DMS153 treated with DMSO at 0.1 percent for 48 hours (cell line): ENCODE measurements at regions not wholly inside any gene's neighbourhood (a gene's known extent, or its start where the extent isn't known, plus 50 kb on each side); places are given as distances from the start of the nearest gene placed in this dataset.

Experiments
- DNase-seq: peaks from one replicate; lab custom pipeline; 2025; ENCODE audit not compliant: unreplicated experiment; lab: John Stamatoyannopoulos, UW

DNA sequence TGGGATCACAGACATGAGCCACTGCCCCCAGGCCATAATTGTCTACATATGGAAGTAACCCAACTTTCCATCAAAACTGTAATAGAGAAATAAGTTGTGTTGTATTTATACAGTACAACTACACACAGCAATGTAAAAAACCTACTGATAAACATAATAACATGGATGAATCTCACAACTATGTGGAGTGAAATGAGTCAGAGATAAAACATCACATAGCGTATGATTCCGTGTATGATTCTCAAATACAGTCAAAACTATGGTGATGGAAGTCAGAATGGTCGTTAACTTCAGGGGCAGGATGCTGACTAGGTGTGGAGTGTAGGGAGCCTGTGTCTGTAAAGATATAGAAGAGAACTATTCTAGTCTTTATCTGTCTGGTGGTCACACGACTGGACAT, 332.7 kb upstream of the SLCO3A1 start:
- no peak for DNase-seq

DNA sequence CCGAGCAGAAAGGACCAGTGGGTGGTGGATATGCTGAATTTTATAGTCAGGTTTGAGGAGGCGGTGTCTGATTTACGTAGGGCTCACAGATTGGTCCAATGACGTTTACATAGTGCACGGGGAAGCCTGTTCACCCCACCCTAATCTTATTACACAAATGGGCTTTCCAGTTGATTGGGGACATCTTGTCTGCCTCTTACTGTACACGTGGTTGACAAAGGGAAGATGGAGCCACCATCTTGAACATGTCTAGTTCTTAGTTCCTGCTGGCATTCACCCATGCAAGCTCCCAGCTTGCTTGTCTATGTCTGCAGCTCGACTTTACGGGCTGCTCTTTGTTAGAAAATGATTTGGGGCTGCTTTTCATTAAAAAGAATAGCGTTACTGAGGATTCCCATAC, 332.0 kb upstream of the SLCO3A1 start:
- no peak for DNase-seq

DNA sequence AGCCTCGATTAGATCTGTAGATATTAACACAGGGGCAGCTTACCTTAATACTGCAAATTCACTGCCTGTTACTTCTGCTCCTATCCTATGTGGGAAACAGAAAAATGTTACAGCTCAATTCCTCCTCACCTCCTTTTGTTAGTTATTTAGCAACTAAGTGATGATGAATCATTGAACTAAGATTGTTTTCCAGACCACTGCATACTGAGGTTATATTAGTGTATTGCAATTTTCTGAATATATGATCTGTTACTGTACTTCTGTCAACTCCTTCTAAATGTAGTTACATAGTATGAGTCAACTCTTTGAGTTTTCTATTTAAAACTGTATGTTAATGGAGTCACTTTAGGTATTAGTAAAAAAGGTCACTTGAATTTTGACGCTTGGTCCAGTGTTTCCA, 331.5 kb upstream of the SLCO3A1 start:
- DNase-seq = no peak

DNA sequence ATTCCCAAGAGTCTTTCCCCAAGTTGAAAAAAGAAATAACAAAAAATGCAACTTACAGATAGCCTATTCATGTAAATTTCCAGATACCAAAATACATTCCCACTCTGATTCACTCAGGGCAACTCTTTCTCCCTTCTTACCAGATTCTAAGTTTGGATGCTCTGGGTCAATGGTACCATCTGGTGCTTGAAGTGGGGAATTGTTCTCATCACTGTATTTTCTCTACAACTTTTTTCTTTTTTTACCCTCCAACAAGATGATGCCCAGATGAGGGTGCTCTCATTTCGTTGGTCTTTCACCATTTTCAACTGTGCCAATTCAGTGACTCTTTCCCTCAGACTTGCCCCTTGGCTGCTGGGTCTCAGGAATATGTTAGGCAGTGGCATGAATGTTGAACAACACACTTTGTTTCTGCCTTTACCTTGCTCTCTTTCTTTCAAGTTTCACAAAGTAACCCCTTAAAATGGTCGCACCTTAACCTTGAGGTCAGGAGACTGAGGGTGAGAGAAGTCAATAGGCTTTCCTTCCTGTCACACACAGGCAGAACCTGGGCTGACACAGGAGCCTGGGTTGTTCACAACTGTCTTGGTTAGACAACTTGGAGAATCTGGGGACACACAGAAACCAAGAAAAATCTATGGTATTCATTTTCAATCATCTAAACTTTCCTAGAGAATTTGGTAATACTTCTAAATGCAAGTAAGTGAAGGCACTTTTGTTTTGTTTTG, 330.7 kb upstream of the SLCO3A1 start:
- DNase-seq = no peak

DNA sequence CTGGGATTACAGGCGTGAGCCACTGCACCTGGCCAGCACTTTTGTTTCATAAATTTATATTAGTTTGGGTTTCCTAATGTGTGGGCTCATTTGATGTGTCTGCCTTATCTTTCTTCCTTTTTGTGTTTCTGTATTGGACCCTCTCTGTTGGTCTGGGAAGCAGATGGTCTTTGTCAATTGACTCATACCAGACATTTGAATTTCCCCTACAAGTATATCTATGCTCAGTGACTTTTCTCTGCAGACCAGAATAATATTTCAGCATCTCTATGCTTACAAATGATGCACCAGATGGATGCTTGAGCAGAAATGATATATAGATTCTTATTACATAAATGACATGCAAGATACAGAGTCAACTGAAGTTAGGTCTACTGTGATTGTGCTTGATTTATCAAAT, 329.9 kb upstream of the SLCO3A1 start:
- DNase-seq = no peak

DNA sequence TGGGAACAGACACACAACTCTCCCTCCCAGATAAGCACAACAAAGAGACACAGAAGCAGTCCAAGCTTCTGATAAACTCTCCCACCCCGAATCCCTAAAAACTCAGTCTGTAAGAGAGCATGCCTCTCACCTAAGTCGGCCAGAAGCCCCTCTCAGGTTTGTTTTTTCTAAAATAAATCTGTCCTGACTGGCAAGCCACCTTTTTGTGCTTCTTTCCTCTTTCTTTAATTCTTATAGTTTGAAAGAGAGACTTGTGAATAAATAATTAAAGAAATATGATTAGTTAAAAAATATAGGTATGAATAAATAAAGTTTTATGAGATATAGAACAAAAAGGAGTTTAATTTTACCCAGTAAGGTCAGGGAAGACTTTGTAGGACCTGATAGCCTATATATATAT, 329.0 kb upstream of the SLCO3A1 start:
- no peak for DNase-seq

DNA sequence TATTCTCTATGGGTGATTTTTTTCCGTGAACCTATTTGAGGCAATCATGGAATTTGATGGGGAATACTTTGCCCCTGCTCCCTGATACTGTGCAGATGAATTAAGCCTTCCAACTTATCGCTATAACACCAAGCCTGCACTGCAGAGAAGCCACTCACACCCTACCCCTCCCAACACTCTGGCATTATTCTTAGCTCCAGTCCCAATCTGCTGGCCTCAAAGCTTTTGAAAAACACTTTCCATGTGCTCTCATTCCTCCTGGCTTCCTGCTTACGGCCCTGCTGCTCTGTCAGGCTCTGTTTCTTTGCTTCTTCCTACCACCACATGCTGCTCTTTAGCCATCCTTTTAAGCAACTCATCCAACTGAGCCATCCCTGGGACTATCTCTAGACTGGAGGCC, 327.8 kb upstream of the SLCO3A1 start:
- DNase-seq = no peak

DNA sequence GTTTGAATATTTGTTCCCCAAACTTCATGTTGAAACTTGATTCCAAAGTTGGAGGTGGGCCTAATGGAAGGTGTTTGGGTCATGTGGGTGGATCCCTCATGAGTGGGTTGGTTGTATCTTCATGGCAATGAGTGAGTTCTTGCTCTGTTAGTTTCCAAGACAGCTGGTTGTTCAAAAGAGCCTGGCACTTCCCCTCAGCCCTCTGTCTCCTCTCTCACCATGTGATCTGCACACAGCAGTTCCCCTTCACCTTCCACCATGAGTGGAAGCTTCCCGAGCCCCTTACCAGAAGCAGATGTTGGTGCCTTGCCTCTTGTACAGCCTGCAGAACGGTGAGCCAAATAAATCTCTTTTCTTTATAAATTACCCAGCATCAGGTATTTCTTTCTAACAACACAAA, 327.1 kb upstream of the SLCO3A1 start:
- no peak for DNase-seq

DNA sequence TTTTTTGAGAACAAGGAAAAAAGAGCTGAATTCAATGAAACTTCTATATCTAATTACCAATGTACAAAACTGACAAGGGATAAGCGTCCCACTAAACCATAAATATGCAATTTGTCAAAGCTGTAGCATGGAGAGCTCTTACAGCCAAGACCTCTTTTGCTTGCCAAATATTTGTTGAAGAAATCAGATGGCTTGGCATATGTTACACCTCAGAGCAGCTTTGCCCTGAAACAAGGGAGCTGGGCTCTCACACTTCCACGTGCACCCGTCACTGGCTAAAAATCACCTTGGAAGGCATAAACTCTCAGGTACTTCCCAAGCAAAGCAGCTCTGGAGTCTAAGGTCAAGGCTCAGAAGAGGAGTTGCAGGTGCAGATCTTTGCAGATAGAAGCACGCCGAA, 324.7 kb upstream of the SLCO3A1 start:
- DNase-seq = no peak

DNA sequence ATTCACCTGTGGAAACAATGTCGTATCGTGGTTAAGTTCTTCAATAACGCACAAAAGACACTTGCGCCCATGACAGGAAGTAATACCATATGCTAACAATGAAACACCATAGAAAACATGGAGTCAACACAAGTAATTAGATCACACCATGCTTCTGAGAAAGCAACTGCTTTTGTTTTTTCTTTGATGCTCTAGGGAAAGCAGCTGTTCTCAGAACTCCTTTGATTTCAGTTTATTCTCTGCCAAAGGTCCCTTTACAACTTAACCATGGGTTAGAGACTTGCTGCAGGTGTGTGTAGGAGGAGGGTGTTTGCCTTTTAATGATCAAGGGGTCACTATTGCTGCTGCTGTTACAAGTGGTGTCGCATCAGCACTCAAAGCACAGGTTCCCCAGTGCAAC, 324.0 kb upstream of the SLCO3A1 start:
- no peak for DNase-seq

DNA sequence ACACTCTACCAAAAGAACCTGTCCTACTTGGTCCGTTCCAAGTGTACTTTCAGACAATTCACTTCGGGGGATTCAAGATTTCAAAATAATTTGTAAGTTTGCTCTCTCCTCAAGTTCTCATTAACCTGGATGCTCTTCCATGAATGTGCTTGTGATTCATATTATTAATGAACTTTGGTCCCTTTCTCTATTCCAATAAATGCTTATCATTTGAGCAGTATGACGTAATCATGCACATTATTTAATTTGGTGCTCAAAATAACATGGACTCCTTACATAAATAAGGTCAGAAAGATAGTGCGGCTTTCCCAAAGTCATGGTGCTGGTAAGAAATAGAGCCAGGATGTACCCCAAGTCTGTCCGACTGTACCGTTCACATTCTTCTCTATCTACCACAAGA, 323.2 kb upstream of the SLCO3A1 start:
- DNase-seq = no peak

DNA sequence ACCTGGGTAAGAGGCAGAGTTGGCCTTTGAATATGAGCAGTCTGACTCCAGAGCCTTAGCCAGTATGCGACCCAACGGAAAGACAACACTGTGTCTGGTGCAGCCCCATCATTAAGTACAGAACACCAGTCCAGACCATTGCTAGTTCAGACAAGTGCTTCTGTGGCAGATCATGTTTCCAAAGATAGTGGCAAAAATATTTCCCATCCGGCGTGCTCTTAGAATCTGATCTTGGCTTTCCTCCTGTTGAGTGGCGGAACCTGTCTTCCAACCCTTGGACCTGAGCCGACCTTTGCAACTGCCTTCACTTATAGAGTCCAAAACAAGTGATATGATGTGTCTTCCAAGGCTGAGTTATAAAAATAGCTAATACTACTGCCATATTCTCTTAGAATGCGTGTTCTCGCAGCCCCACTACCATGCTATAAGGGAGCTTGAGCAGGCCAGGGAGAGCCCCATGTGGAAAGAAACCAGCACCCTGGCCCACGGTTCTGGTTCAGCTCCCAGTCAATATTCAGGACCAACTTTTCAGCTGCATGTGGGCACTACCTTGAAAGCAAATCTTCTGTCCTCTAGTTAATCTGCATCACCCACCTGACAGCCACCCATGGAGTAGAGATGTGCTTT, 322.4 kb upstream of the SLCO3A1 start:
- no peak for DNase-seq

DNA sequence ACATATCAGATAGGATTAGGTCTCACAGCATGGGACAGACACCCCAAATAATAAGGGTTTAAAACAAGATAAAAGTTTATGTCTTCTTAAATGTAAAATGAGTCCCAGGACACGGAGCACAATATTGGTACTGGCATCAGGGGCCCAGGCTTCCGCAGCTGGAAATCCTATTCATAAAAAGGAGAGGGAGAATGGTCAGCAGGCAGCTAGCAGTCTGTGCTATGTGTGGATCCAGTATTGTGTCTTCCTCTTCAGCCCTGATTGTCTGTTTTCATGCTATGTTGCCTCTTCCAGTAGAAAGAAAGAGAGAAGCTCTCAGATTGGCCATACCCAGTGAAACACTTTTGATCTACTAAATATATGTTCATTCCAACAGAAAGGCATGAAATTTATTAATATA, 319.3 kb upstream of the SLCO3A1 start:
- DNase-seq = no peak

DNA sequence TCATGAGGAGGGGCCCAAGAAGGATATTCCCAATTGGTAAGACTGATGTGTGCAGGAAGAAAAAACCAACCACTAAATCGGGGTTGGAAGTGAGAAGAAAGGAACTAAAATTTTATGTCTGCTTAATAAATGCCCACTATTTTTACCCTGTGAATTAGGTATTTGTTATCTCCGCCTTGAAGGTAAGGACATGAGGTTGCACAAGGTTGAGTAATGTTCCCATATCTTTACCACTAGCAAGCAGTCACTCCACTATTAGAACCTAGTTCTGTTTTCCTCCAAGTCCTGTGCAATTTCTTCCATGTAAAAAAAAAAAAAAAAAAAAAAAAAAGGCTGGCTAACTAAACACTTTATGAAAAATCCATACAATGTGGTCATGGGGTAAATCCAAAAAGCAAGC, 318.5 kb upstream of the SLCO3A1 start:
- no peak for DNase-seq

DNA sequence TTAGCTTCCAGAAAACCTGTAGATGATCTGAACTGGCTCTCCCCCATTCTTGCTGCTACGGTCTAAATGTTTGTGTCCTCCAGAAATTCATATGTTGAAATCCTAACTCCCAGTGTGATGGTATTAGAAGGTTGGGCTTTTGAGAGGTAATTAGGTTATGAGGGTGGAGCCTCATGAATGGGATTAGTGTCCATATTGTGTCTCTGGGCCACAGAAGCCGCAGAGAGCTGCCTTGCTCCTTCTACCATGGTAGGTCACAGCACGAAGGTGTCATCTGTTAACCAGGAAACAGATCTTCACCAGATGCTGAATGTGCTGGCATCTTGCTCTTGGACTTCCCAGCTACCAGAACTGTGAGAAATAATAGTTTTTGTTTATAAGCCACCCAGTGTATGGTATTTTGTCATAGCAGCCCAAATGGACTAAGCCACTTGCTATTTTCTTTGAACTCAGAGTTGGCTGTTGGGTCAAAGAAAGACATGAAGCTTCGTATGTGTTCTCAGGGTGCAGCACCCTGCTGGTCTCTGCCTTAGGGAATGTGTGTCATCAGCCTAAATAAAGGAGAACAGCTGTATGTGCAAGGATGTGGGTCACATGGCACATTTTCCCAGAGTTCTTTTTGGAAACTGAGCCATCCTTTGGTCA, 317.5 kb upstream of the SLCO3A1 start:
- DNase-seq = no peak

DNA sequence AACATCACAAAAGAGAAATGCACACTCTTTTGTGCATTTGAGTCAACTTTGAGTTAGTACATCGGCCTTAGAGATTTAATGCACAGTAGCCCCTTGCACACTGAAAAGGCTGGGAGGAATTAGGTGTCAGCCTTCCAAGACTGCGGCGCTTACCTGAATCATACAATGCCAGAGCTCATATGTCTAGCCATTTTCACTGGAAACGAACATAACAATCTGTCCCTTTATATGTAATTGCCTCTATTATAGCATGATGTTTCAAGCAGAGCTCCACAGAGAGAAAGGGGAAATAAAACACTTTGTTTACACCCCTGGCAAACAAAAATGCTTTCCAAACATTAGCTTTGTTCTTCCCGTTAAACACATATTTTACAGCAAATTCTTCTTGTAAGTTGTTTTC, 315.7 kb upstream of the SLCO3A1 start:
- no peak for DNase-seq

DNA sequence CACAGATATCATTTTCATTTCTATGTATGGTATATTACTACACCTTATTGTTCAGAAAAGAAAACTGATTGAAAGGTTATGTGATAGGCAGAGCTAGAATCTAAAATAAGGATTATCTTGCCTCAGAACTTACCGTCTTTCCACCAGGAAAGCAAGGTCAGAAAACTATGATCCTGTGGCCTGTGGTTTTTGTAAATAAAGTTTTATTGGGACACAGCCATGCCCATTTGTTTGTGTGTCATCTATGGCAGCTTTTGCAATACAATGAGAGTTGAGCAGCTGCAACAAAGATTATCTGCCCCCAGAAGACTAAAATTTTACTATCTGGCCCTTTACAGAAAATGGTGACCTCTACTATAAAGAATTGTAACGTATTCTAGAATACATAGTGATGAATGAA, 314.7 kb upstream of the SLCO3A1 start:
- no peak for DNase-seq

DNA sequence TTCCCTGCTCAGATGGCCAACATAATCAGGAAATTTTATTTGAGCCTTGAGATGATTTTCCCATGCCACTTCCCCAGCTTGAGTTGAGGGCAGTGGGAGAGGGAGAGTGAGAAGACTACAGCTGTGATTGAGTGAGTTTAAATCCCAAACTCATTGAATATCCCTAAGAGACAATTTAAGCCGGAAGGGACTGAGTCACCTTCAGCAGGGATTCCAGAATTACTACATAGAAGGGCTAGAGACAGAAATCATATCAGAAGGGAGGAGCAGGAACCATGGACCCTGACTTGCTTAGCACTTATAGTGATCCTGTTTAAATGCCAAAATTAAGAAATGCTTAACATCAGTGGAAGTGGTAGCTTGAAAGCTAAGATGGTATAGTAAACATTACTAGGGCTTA, 312.2 kb upstream of the SLCO3A1 start:
- no peak for DNase-seq

DNA sequence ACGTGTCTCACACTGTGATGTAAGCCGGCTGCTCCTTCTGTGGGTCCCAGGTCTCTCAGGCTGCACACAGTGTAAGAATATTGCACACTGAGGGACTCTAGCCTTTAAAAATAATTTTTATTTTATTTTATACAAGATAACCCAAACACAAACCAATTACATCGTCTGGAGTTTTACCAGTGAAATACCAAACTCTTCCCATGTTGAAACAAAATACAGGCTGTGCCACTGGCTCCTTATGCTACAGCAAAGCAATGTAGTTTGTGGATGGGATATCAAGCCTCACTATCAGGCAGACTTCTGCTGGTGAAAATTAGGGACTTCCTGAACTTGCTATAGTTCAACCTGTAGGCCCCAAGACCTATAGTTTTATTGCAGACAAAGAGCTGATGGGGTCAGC, 311.3 kb upstream of the SLCO3A1 start:
- DNase-seq = no peak

DNA sequence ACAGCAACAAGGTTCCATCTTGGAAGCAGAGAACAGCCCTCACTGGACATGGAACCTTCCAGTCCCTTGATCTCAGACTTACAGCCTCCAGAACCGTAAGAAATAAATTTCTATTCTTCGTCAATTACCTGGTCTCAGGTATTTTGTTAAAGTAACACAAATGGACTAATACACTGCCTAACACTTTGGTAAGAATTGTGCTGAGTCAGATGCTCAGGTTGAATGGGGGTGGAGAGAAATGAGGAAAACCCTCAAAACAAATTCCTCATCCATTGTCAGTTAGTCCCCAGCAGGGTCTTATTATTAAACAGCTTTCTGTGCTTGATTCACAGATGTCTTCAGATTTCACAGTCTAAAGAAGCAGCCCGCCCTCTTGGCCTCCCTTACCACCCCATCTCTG, 306.2 kb upstream of the SLCO3A1 start:
- DNase-seq = no peak

DNA sequence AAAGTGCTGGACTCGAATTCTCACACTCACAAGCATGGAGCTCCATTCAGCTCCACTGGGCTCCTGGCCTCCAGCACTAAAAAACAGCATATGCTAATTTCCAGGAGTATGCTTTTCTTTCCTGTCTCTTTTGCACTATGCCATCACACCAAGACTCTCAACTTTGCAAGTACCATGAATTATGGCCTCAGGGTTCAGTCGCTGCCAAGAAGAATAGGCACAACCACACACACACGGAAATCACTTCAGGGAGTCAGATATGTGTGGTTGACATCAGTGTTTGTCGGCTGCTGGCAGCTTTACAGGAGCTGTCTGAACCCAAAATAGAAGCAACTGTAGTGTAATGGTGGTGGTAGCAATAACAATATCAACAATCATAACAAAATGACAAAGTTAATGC, 305.0 kb upstream of the SLCO3A1 start:
- DNase-seq = no peak

DNA sequence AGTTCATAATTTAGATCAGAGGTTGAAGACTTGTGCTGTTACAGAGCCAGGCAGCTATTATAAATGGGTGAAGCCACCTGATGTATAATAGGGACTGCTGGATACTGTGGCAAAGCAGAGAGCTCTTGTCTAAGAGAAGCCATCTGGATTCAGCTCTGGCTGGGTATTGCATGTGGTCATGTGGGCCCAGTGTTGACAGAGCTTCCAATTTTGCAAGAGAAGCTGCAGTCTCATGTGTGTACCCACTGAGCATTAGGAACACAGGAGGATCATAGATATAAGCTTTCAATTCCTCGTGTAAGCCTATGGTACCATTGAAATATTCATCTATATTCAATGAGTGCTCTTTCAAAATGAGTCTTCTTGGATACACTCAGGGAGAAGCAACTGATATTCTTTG, 303.9 kb upstream of the SLCO3A1 start:
- DNase-seq = no peak

DNA sequence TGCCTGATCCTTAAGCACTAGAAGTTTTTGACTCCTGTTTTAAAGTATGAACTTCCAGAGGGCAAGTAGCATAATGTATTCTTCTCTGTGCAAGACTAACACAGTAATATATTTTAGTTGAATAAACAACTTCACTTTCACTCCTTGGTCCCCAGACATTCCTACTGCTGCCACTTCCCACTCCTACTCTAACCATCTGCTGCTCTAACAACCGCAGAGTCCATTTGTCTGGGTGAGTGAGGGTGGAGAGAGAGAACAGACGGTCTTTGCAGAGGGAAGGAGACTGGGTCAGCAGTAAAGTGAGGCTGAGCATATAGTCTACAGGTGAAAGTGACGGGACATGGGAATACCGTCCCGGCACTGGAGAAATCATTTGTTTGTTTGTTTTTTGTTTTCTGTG, 301.0 kb upstream of the SLCO3A1 start:
- DNase-seq = no peak
